ENCODE measurements at regions not wholly inside any gene's neighbourhood (a gene's known extent, or its start where the extent isn't known, plus 50 kb on each side); places are given as distances from the start of the nearest gene placed in this dataset.

- DNase-seq: no peak
Observed at GRCh38 chr20:40738976-40739375, 49.9 kb upstream of the MAFB start.

- DNase-seq: no peak
Observed at GRCh38 chr20:40739841-40740240, 50.8 kb upstream of the MAFB start.

- DNase-seq: no peak
Observed at GRCh38 chr20:40741507-40742106, 52.6 kb upstream of the MAFB start.

- DNase-seq: no peak
Observed at GRCh38 chr20:40743141-40743775, 54.2 kb upstream of the MAFB start.

DNA sequence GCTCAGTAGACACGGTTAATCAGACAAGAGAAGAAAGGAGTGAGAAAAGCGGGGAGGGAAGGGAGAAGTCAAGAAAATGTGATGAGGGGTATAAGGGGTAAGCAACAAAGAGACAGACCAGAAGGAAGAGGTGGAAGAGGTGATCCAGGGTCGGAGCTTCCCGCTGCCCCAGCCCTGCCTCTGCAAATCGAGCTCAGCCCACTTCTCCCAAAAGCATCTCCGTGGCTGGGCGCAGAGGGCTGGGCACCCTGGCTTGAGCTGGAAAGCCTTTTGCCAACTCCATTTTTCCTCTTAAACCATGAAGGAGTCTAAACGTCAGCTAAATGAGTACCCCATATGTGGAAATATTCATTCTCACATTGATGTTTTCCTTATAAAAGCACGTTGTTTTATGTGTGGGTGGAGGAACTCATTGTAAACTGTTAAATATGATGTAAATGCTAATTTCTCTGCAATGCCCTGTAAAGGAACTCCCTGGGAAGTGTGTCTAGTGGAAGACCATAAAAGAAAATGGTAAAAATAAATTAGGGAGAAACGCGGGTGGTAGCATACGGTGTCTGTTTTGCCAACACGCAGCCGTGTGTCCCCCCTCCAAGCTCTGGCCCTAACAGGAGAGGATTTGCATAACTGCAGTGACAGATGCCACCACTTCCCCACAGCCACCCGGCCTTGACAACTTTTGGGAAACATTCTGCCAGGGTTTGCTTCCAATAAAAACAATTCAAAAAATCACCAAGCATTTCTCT is 55.2 kb upstream of the MAFB start:
- no peak for DNase-seq

DNA sequence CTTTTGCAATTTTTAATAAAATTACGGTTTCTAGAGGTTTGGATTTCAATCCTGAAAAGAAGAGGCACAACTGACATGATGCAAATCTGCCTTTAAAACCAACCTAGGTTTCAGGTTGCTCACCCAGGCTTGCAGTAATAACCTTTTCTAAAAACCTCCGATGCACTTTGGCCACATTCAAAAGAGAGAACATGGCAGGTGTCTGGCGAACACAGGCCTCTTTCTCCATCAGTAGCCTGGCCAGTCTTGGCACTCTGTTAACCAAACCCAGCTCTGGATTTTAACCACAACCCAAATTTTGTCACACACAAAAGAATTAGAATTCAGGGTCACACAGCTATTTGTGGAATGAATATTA is 55.8 kb upstream of the MAFB start:
- no peak for DNase-seq

DNA sequence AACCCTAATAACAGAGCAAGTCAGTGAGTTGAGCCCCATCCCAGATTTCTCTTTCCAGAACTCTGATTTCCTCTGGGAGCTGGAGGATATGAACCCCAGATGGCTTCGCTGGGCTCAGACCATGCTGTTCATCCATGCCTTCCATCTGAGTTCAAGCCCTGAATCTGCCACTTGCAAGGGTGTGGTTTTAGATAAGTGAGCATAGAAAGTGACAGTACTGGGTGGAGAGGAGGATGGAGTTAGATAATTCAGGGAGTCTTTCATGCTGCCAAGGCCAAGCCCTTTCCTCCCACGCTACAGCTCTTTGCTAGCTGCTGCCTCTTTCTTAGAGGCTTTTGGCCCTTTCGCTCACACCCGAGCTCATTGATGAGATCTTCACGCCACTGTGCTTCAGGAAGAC is 57.2 kb upstream of the MAFB start:
- DNase-seq: no peak

GRCh38 chr20:40748182-40748581 is 59.1 kb upstream of the MAFB start:
- no peak for DNase-seq

DNA sequence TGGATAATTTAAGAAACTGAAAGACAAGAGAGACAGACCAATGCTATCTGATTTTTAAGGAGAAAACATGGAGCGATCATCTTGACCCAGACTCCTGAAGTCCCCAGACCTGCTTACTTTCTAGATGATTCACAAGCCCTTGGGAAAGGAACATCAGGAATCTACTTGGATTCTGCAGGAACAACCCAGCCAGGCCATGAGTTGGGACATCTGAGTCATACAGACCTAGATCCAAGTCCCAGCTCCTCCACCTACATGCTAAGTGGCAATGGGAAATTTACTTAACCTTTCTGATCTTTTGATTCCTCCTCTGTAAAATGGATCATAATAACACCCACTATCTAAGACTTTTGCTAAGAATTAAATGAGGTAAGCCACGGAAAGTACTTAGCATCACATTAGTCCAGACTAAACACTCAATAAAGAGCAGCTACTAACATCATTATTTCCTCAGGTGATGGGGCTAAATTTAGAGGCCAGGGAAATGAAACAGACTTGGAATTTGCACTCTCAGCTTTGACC is 61.0 kb upstream of the MAFB start:
- DNase-seq: no peak

DNA sequence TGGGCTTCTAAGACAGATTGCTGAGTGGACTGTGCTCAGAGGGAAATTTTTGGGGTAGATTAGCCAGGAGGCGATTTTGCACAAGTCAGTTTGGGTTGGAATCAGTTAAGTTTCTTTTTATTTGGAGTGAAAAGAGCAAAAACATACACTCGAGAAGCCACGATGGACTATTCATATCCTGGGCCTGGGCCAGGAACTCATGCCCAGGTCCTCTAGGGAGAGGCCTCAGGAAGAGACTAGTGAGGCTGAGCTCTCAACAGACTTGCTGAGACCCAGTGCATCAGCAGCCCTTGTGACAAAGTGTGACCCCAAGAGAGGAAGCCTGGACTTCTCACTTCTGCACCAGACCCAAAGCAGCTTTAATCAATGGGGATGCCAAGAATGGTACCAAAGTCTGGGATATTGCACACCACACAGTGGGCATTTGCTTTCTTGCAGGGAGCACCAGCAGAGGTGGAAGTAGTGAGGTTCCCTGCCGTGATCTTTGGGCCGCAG is 61.6 kb upstream of the MAFB start:
- no peak for DNase-seq

- no peak for DNase-seq
Observed at GRCh38 chr20:40753472-40753871, 64.4 kb upstream of the MAFB start.

DNA sequence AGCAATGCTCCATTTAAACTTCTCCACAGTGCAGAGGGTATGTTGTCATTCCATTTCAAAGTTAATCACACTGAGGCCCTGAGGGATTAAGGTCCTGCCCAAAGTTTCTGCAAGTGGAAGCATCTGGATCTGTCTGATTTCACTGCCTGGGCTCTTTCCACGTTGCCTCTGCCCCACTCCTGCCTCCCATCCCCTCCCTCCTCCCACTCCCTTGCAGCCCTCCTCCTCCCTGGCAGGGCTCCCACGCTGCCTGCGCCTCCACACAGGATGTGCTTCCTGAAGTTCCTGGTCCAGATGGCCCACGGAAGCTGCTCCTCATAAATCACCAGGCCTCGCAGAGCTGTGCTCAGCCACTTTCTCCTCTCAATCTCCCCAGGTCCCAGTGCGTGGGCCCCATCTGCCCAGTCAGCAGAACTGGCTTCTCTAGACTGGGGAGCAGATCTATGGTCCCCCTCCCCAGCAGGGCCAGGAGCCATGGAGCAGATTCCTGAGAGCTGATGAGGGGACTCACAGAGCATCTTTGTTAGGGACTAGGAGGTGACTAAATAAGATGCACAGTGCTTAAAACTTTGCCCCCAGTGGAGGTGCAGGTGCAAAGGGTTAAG is 65.4 kb upstream of the MAFB start:
- no peak for DNase-seq

DNA sequence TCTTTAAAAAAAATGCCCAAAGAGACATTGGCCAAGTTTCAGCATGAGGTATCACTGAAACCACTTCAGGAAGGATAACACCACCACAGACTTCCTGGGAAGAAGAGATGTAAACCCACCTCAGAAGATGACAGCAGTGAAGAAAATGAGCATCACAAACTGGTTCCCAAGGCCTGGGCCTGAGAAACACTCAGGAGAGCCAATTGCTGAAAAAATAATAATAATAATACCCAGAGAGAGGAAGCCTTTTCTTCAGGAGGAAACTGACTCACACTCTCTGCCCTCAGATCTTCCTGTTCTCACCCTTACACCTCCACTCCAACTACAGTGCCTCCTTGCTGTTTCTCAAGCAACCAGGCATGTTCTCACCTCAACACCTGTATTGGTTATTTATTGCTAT is 68.1 kb upstream of the MAFB start:
- no peak for DNase-seq

DNA sequence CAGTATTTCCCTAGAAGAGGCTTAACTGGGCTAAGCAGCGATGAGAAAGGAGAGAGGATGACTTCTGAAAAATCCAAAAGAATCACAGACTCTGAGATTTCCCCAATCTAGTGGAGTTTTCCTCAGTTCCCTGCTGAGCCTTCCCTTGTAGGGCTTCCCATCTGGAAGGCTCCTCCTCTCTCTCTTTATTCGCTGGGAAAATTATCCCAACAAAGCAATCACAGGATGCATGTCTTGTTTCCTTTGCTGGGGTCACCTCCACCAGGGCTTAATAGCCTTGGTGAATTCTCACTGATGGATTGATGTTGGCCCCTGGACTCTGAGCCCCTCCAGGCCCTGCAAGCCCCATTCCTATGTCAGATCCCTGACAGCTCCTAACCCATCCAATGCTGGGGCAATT is 69.8 kb upstream of the MAFB start:
- DNase-seq: no peak

- no peak for DNase-seq
Observed at GRCh38 chr20:40760399-40760798, 71.4 kb upstream of the MAFB start.

DNA sequence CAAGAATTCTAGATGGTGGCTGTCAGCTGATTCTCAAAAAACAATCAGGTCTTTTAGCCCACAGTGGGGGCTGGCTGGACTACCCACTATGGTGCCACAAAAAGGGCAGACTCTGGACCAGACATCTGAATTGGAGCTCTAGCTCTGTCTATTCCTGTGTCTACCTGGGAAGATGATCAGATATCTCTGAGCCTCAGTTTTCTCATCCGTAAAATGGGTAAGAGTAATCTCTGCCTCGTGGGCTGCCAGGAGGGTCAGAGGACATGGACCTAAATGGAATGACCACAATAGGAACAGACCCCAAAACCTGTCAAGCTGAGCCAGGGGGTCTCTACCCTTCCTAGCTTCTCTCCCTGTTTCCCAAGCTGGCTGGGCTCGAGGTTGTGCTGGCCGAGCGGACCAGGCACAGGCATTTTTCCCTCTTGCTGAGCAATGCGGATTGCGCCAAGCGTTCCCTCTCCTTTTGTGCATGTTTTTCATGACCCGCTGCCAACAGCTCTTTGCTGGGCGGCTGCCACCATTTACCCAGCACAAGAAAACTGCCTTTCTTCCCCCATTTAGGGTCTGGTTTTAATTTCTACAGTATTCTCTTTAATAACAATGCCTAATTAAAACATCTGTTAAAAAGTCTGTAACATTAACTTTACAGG is 74.7 kb upstream of the MAFB start:
- DNase-seq: no peak

GRCh38 chr20:40765814-40766480 is 76.9 kb upstream of the MAFB start:
- no peak for DNase-seq

DNA sequence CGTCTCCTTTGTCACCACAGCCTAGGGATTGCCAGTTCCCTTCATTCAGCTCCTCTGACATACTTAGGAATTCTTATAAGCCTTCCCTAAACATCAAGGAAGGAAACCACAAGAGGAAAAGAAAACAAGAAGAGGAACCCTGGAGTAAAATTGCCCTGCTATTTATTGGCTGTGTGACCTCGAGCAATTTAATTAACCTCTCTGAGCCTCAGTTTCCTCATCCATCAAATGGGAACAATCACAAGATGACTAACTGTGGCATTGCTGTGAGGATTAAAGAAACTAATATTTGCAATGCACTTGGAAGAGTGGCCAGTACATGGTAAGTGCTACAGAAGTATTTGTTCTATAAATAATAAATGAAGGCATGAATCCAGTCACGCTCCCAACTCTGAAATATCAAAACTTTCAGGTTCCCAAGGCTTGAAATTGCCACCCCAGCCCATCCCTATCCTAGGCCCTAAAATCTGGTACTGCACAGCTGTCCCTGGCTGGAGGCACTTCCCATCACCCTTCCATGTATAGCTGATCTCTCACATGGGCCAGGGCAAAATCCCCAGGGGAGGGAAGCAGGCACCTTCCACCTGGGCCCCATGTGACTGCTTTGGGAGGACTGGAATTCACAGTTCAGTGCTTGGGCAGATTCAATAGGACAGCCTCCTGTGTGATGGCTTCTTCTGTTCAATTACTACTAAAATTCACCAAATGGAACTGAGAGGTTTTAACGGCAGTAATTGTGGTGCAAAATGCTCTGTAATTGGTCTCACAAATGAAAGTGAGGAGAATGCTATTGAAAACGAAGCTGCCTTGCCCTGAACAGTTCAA is 78.0 kb upstream of the MAFB start:
- DNase-seq: no peak

- DNase-seq: no peak
Observed at GRCh38 chr20:40767615-40767924, 78.5 kb upstream of the MAFB start.

DNA sequence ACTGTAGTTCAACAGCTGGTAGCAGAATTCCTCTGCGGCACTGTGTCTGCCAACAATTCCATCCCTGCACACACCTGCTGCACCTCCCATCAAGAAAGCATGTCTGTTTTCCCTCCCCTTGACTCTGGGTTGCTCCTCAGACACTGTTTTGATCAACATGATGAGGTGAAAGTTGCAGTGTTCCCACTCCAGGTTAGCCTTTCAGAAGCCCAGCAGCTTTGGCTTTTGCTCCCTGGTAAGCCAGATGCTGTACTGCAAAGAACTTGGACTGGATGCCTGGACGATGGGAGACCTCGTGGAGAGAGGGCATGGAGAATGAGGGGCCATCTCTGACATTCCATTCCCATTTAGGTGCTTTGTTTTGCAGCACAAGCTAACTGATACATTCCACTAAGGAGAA is 79.1 kb upstream of the MAFB start:
- no peak for DNase-seq

DNA sequence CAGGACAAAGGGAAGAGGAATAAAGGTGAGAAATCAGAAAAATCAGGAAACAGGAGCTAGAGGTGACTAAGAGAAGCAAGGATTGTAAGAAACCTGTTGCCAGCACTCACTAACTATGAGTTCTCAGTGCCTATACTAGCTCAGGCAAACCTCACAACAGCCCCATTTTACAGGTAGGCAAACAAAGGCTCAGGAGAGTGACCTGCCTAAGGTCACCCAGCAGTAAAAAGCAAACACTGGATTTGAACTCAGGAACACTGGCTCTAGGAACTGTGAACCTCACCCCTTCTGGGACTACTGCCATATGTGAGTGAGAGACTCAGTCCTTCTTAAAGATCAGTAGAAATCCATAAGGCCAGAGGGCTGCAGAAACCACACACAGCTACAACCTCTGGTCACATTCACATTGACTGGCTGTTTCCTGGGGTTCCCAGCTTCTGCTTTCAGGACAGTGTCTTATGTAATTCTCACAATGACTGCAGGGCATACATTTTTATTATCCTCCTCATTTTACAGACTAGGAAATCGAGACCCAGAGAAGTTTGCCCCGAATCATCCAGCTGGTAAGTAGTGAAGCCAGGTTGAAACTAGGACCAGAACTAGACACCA is 80.7 kb upstream of the MAFB start:
- no peak for DNase-seq

Data from activated CD4-positive, alpha-beta T cell treated with anti-CD3 and anti-CD28 coated beads for 1 hour (primary cell).